ENCODE measurements at regions not wholly inside any gene's neighbourhood (a gene's known extent, or its start where the extent isn't known, plus 50 kb on each side); places are given as distances from the start of the nearest gene placed in this dataset.

DNA sequence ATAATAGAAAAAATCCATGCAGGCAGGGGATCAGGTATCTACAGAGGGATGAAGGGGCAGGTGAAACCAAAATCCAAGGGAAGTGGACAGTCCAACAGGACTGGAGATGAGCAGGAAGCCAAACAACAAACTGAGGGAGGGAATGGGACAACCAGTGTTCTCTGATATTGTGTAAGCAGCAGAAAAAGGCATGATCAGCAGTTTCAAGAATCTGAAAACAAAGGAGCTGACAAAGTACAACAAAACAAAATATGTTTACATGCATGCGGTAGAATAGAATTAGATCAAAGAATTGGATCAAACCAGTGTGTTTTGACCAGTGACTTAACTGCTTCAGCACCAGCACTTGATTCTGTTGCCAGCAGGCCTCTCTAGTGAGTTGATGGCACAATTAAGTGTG, 729.7 kb downstream of the RFPL4B start:
- H3K27me3 ChIP-seq (ENCODE audit: low read depth): no peaks in the 10 kb centered on the region

DNA sequence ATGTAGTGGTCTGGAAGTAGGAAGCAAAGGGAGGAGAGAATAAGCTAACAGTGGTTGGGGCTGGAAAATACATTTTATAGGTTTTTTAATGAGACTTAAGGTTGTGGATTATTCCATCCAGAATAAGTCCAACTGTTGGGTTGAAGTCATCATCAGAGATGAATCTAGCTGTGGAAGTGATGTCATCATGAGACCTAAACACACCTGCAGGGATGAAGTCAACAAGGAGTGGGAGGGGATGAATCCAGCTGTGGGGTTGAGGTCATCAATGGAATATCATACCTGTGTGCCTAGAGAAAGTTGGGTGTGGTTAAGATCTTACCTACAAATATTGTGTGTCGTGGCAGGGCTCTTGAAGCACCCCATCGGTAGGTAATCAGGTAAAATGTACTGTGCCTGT, 730.7 kb downstream of the RFPL4B start:
- no peaks in the 10 kb centered on the region for H3K36me3 ChIP-seq

More for the DNA sequence above, 729.7 kb downstream of the RFPL4B start:
- Histone ChIP-seq H3K36me3 (no peaks in the 10 kb centered on the region), H3K4me3 (no peak overlapping the region), H3K9me3 (no peaks in the 10 kb centered on the region), H3K27ac (no peak overlapping the region), H3K4me1 (no peaks in the 10 kb centered on the region)
- DNase-seq (no peak), ATAC-seq (no peak)
- intact Hi-C loops (cut with DNase I): no loop called here
- TF ChIP-seq, protein P1, sequence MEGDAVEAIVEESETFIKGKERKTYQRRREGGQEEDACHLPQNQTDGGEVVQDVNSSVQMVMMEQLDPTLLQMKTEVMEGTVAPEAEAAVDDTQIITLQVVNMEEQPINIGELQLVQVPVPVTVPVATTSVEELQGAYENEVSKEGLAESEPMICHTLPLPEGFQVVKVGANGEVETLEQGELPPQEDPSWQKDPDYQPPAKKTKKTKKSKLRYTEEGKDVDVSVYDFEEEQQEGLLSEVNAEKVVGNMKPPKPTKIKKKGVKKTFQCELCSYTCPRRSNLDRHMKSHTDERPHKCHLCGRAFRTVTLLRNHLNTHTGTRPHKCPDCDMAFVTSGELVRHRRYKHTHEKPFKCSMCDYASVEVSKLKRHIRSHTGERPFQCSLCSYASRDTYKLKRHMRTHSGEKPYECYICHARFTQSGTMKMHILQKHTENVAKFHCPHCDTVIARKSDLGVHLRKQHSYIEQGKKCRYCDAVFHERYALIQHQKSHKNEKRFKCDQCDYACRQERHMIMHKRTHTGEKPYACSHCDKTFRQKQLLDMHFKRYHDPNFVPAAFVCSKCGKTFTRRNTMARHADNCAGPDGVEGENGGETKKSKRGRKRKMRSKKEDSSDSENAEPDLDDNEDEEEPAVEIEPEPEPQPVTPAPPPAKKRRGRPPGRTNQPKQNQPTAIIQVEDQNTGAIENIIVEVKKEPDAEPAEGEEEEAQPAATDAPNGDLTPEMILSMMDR (IDR thresholded peaks at IDR 0.05): no peak

GRCh38 chr6:113078791-113079190, 731.7 kb downstream of the RFPL4B start:
- Histone ChIP-seq H3K27me3 (ENCODE audit: low read depth) (no peaks in the 10 kb centered on the region), H3K4me3 (no peak overlapping the region), H3K4me1 (no peaks in the 10 kb centered on the region), H3K27ac (no peak overlapping the region), H3K9me3 (no peaks in the 10 kb centered on the region), H3K36me3 (no peaks in the 10 kb centered on the region)
- intact Hi-C loops (cut with DNase I): no loop called here
- ATAC-seq: no peak
- no peak for DNase-seq
- TF ChIP-seq, protein P1 (IDR thresholded peaks at IDR 0.05): no peak

More for the DNA sequence above, 730.7 kb downstream of the RFPL4B start:
- Histone ChIP-seq H3K9me3 (no peaks in the 10 kb centered on the region), H3K27me3 (ENCODE audit: low read depth) (no peaks in the 10 kb centered on the region), H3K4me3 (no peak overlapping the region), H3K27ac (no peak overlapping the region), H3K4me1 (no peaks in the 10 kb centered on the region)
- TF ChIP-seq, protein P1 (IDR thresholded peaks at IDR 0.05): no peak
- DNase-seq (no peak), ATAC-seq (no peak)
- intact Hi-C loops (cut with DNase I): no loop called here

GRCh38 chr6:113082745-113083144, 735.6 kb downstream of the RFPL4B start:
- Histone ChIP-seq H3K27me3 (ENCODE audit: low read depth) (no peaks in the 10 kb centered on the region), H3K27ac (no peak overlapping the region), H3K9me3 (no peaks in the 10 kb centered on the region), H3K4me1 (no peaks in the 10 kb centered on the region), H3K36me3 (no peaks in the 10 kb centered on the region), H3K4me3 (no peak overlapping the region)
- ATAC-seq (no peak), DNase-seq (no peak)
- intact Hi-C loops (cut with DNase I): no loop called here
- TF ChIP-seq, protein P1 (IDR thresholded peaks at IDR 0.05): no peak

- Histone ChIP-seq H3K9me3 (no peaks in the 10 kb centered on the region), H3K4me3 (no peak overlapping the region), H3K27me3 (ENCODE audit: low read depth) (no peaks in the 10 kb centered on the region), H3K27ac (no peak overlapping the region), H3K36me3 (no peaks in the 10 kb centered on the region), H3K4me1 (no peaks in the 10 kb centered on the region)
- no peak for DNase-seq
- intact Hi-C loops (cut with DNase I): no loop called here
- TF ChIP-seq, protein P1 (IDR thresholded peaks at IDR 0.05): no peak
- no peak for ATAC-seq
Measured at GRCh38 chr6:113083947-113084346, 736.8 kb downstream of the RFPL4B start.

- H3K4me1 ChIP-seq: no peaks in the 10 kb centered on the region
- no peaks in the 10 kb centered on the region for H3K36me3 ChIP-seq
- no peak overlapping the region for H3K4me3 ChIP-seq
- ATAC-seq (no peak), DNase-seq (no peak)
- intact Hi-C loops (cut with DNase I): no loop called here
- no peaks in the 10 kb centered on the region for H3K9me3 ChIP-seq
- no peak overlapping the region for H3K27ac ChIP-seq
- no peaks in the 10 kb centered on the region for H3K27me3 ChIP-seq (ENCODE audit: low read depth)
- TF ChIP-seq, protein P1 (IDR thresholded peaks at IDR 0.05): no peak
Measured at GRCh38 chr6:113089056-113089455, 741.9 kb downstream of the RFPL4B start.
